GM12878 (cell line): ENCODE measurements at regions not wholly inside any gene's neighbourhood (a gene's known extent, or its start where the extent isn't known, plus 50 kb on each side); places are given as distances from the start of the nearest gene placed in this dataset.

Source experiments
- CBX5 ChIP-seq: sonication (generic); IDR thresholded peaks from 2 replicates; pipeline ENCODE4 v1.6.1; 2016; ENCODE audit warnings: low read depth, moderate library complexity, mild to moderate bottlenecking, inconsistent platforms
- CTCF ChIP-seq, 3 experiments: IDR thresholded peaks in 2 of 3; conservative IDR thresholded peaks in 1 of 3; 2 replicates each; pipeline ENCODE4 v1.5.1; 2011; ENCODE audit warnings: low read depth in 3 of 3, low read length in 3 of 3, mild to moderate bottlenecking in 3 of 3, control low read depth in 2 of 3, moderate library complexity in 2 of 3, inconsistent platforms in 1 of 3, mixed read lengths in 1 of 3; ENCODE audit not compliant: control insufficient read depth in 2 of 3, insufficient read depth in 1 of 3; ENCODE audit errors: extremely low read depth in 1 of 3
- EP300 ChIP-seq, 2 experiments: fragments of 150-350 bp in 1 of 2; IDR thresholded peaks; 2 replicates each; pipeline ENCODE4 v1.6.1; 2011 to 2012; ENCODE audit warnings: low read depth in 2 of 2, low read length in 2 of 2, borderline replicate concordance in 1 of 2, improper control_type of control experiment in 1 of 2, inconsistent platforms in 1 of 2; ENCODE audit not compliant: control insufficient read depth in 1 of 2
- EZH2 ChIP-seq: IDR thresholded peaks from 2 replicates; pipeline ENCODE4 v1.6.1; 2012; ENCODE audit warnings: low read depth, mild to moderate bottlenecking, control low read depth, inconsistent platforms, low read length, borderline replicate concordance; ENCODE audit not compliant: control insufficient read depth
- ZZZ3 ChIP-seq: IDR thresholded peaks from 2 replicates; pipeline ENCODE4 v1.6.1; 2011; ENCODE audit warnings: low read depth; ENCODE audit not compliant: control insufficient read depth, insufficient read length

- TF ChIP-seq CTCF (IDR thresholded peaks at IDR 0.05 in 2 of 3, conservative IDR thresholded peaks at IDR 0.05 in 1 of 3; ENCODE audit: control insufficient read depth in 2 of 3, extremely low read depth in 1 of 3, insufficient read depth in 1 of 3, low read depth in 3 of 3, low read length in 3 of 3) (no peak), EZH2 (no peak), CBX5 (no peak), EP300 (IDR thresholded peaks at IDR 0.05; ENCODE audit: borderline replicate concordance in 1 of 2, control insufficient read depth in 1 of 2, low read depth in 2 of 2, low read length in 2 of 2) (no peak), ZZZ3 (no peak)
Observed at GRCh38 chr5:87054821-87055220, 212.9 kb upstream of the RASA1 start.
